Fibroblast of lung (primary cell): ENCODE measurements at regions not wholly inside any gene's neighbourhood (a gene's known extent, or its start where the extent isn't known, plus 50 kb on each side); places are given as distances from the start of the nearest gene placed in this dataset.
"Not testable (repeated sequence)": the region's sequence is repeated elsewhere in the genome, so short reads cannot be mapped to it uniquely, and the experiment has no call there.

Experiments used
- DNase-seq, 2 donors: peaks; one replicate each; pipeline versions ENCODE4 v3.0.0 to v3.0.0-alpha.2; 2010; ENCODE audit warnings: low read depth in 2 of 2
- H2AFZ ChIP-seq: 2 replicates; pipeline ENCODE4 v1.5.1; 2012; ENCODE audit warnings: low read length, control low read depth, inconsistent platforms
- H3K27ac ChIP-seq: 2 replicates; pipeline ENCODE4 v1.5.1; 2011; ENCODE audit warnings: low read length, control low read depth; ENCODE audit not compliant: insufficient read depth
- H3K27me3 ChIP-seq: 2 replicates; pipeline ENCODE4 v1.5.1; 2011; ENCODE audit warnings: mild to moderate bottlenecking, low read length; ENCODE audit not compliant: control insufficient read depth, insufficient read depth
- H3K36me3 ChIP-seq: 2 replicates; pipeline ENCODE4 v1.5.1; 2011; ENCODE audit warnings: low read length; ENCODE audit not compliant: control insufficient read depth, insufficient read depth
- H3K4me1 ChIP-seq: 2 replicates; pipeline ENCODE4 v1.5.1; 2011; ENCODE audit warnings: low read length; ENCODE audit not compliant: control insufficient read depth, insufficient read depth; ENCODE audit errors: extremely low read depth
- H3K4me2 ChIP-seq: 2 replicates; pipeline ENCODE4 v1.5.1; 2011; ENCODE audit warnings: low read length, control low read depth; ENCODE audit not compliant: insufficient read depth; ENCODE audit errors: extremely low read depth
- H3K4me3 ChIP-seq, 4 experiments: fragments of 200-600 bp in 1 of 4; sonication (generic) in 1 of 4; replicated peaks in 1 of 4; 2 replicates each; pipeline ENCODE4 v1.5.1; 2011 to 2016; ENCODE audit warnings: low read length in 4 of 4, low read depth in 3 of 4, mild to moderate bottlenecking in 3 of 4, control low read depth in 2 of 4, inconsistent platforms in 1 of 4, mixed read lengths in 1 of 4; ENCODE audit not compliant: insufficient read depth in 1 of 4; ENCODE audit errors: control extremely low read depth in 1 of 4
- H3K79me2 ChIP-seq: 2 replicates; pipeline ENCODE4 v1.5.1; 2012; ENCODE audit warnings: mild to moderate bottlenecking, low read length, inconsistent platforms; ENCODE audit not compliant: control insufficient read depth, insufficient read depth
- H3K9ac ChIP-seq: 2 replicates; pipeline ENCODE4 v1.5.1; 2011; ENCODE audit warnings: mild to moderate bottlenecking, low read length, control low read depth; ENCODE audit not compliant: insufficient read depth
- H3K9me3 ChIP-seq: 2 replicates; pipeline ENCODE4 v1.5.1; 2012; ENCODE audit warnings: low read depth, low read length; ENCODE audit not compliant: control insufficient read depth, insufficient read depth
- H4K20me1 ChIP-seq: 2 replicates; pipeline ENCODE4 v1.5.1; 2011; ENCODE audit warnings: low read length; ENCODE audit not compliant: control insufficient read depth, insufficient read depth; ENCODE audit errors: extremely low read depth
- EZH2 ChIP-seq: IDR thresholded peaks from 2 replicates; pipeline ENCODE4 v1.5.1; 2012; ENCODE audit warnings: low read length, control low read depth, mild to moderate bottlenecking; ENCODE audit errors: missing control alignments
- TF ChIP-seq, protein P1 (sequence below), 2 donors: IDR thresholded peaks in 1 of 2; conservative IDR thresholded peaks in 1 of 2; 1 replicate in 1 of 2; 2 replicates in 1 of 2; pipeline ENCODE4 v1.5.1; 2011 to 2012; ENCODE audit warnings: low read length in 2 of 2, control low read depth in 1 of 2, inconsistent platforms in 1 of 2, low read depth in 1 of 2, mild to moderate bottlenecking in 1 of 2

DNA sequence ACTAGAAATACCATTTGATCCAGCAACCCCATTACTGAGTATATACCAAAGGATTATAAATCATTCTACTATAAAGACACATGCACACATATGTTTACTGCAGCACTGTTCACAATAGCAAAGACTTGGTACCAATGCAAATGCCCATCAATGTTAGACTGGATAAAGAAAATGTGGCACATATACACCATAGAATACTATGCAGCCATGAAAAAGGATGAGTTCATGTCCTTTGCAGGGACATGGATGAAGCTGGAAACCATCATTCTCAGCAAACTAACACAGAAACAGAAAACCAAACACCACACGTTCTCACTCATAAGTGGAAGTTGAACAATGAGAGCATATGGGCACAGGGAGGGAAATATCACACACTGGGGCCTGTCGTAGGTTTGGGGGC lies 106.0 kb downstream of the SPATA18 start:
- not testable (repeated sequence) for H3K27ac ChIP-seq, H3K4me2 ChIP-seq, H4K20me1 ChIP-seq, H3K36me3 ChIP-seq, H3K4me1 ChIP-seq, H3K27me3 ChIP-seq, H3K9me3 ChIP-seq, H3K4me3 ChIP-seq, H2AFZ ChIP-seq, DNase-seq, H3K9ac ChIP-seq, H3K79me2 ChIP-seq

DNA sequence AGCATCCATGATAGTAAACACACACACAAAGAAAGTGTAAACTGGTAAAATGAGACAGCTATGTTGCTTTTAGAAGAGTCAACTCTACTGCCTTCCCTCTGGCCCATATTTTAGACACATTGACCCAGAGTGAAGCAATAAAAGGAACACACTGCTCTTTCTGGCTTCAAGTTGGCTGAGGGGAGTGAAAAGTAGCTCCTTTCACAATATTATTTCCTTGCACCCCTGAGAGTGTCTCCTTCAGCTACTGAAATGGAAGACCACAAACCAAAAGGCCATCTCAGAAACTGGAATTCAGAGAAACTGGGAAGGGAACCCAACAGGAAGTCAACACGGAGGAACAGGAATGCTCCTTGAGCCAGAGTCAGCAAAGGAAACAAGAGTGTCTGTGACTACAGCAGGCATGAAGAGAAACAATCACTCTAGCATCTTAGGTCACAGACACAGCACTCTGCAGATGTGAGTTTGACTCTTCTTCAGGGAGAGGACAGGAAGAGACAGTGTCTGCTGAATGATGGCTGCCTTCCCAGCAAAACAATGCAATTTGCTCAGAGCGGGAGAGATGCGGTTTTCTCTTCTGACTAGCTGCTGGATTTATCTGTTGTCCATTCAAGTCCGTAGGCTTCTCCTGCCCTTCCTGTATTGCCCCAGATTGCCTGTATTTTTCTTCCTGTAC lies 106.7 kb downstream of the SPATA18 start:
- H2AFZ ChIP-seq, result no peak overlapping the region

DNA sequence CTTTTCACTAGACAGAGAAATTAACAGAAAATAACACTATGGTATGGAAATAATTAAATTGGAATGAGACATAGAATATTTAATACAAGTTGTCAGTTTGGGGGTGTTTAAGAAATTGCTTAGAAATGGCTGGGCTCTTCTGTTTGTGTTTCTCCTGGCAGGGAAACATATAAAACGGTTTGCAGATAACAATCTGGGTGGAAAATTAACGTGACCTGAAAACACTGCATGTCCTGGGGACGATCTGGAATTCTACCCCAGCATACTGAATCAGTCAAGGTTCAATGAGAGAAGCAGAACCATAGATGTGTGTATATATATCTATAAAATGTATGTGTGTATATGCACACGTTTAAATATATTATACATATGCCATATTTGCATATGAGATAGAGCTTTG lies 109.8 kb downstream of the SPATA18 start:
- no peak overlapping the region for H3K27ac ChIP-seq
- no peaks in the 10 kb centered on the region for H3K79me2 ChIP-seq
- H2AFZ ChIP-seq, result no peak overlapping the region
- no peaks in the 10 kb centered on the region for H3K36me3 ChIP-seq
- no peak overlapping the region for H3K4me2 ChIP-seq
- no peak for DNase-seq
- no peaks in the 10 kb centered on the region for H3K27me3 ChIP-seq
- H3K4me1 ChIP-seq, result no peaks in the 10 kb centered on the region
- H3K4me3 ChIP-seq, result no peak overlapping the region
- H3K9me3 ChIP-seq, result no peaks in the 10 kb centered on the region
- TF ChIP-seq, protein P1, sequence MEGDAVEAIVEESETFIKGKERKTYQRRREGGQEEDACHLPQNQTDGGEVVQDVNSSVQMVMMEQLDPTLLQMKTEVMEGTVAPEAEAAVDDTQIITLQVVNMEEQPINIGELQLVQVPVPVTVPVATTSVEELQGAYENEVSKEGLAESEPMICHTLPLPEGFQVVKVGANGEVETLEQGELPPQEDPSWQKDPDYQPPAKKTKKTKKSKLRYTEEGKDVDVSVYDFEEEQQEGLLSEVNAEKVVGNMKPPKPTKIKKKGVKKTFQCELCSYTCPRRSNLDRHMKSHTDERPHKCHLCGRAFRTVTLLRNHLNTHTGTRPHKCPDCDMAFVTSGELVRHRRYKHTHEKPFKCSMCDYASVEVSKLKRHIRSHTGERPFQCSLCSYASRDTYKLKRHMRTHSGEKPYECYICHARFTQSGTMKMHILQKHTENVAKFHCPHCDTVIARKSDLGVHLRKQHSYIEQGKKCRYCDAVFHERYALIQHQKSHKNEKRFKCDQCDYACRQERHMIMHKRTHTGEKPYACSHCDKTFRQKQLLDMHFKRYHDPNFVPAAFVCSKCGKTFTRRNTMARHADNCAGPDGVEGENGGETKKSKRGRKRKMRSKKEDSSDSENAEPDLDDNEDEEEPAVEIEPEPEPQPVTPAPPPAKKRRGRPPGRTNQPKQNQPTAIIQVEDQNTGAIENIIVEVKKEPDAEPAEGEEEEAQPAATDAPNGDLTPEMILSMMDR (conservative IDR thresholded peaks at IDR 0.05 in 1 of 2, IDR thresholded peaks at IDR 0.05 in 1 of 2; ENCODE audit: low read depth in 1 of 2, low read length in 2 of 2), result no peak
- no peak for TF ChIP-seq EZH2
- no peaks in the 10 kb centered on the region for H4K20me1 ChIP-seq
- no peak overlapping the region for H3K9ac ChIP-seq

More for the DNA sequence above, 106.7 kb downstream of the SPATA18 start:
- H3K9ac ChIP-seq, result no peak overlapping the region
- TF ChIP-seq, protein P1 (conservative IDR thresholded peaks at IDR 0.05 in 1 of 2, IDR thresholded peaks at IDR 0.05 in 1 of 2; ENCODE audit: low read depth in 1 of 2, low read length in 2 of 2), result no peak
- TF ChIP-seq EZH2, result no peak
- no peaks in the 10 kb centered on the region for H3K27me3 ChIP-seq
- H3K36me3 ChIP-seq, result no peaks in the 10 kb centered on the region
- H3K79me2 ChIP-seq, result no peaks in the 10 kb centered on the region
- no peak for DNase-seq
- no peak overlapping the region for H3K4me2 ChIP-seq
- H3K9me3 ChIP-seq, result no peaks in the 10 kb centered on the region
- H3K27ac ChIP-seq, result no peak overlapping the region
- no peaks in the 10 kb centered on the region for H3K4me1 ChIP-seq
- no peaks in the 10 kb centered on the region for H4K20me1 ChIP-seq
- H3K4me3 ChIP-seq, result no peak overlapping the region
